AG04449 (cell line): ENCODE measurements at regions not wholly inside any gene's neighbourhood (a gene's known extent, or its start where the extent isn't known, plus 50 kb on each side); places are given as distances from the start of the nearest gene placed in this dataset.
A peak's percentile ranks its signal among the peaks of the same experiment; 100 is the strongest.

ENCODE experiments used
- CTCF ChIA-PET: fragments of 350-600 bp; formaldehyde crosslinking; extraction: SDS; loops from one replicate; lab custom pipeline; 2021; ENCODE audit warnings: antibody characterized with exemption; lab: Yijun Ruan, JAX
- POLR2A ChIA-PET: fragments of 400-600, 350-600 bp; formaldehyde crosslinking; extraction: SDS; loops from one replicate; lab custom pipeline; 2020; ENCODE audit warnings: antibody characterized with exemption, inconsistent platforms; lab: Yijun Ruan, JAX
- DNase-seq: peaks from one replicate; pipeline ENCODE4 v3.0.0-alpha.2; 2010; ENCODE audit warnings: low read depth, low spot score
- H3K4me3 ChIP-seq: 2 replicates; pipeline ENCODE4 v1.5.1; 2011; ENCODE audit warnings: low read depth, mild to moderate bottlenecking, control low read depth, low read length
- CTCF ChIP-seq: IDR thresholded peaks from one replicate; pipeline ENCODE4 v1.5.1; 2011; ENCODE audit warnings: mild to moderate bottlenecking, moderate library complexity, low read length, control low read depth, inconsistent platforms; ENCODE audit not compliant: insufficient read depth; ENCODE audit errors: missing control alignments

- peak; percentile 85 for DNase-seq
- TF ChIP-seq CTCF: no peak
- CTCF ChIA-PET: interaction anchor here (0.9 kb wide), 1 partner anchor 288 kb away, joined by 4 read pairs; no protein-coding TSS in a partner anchor
These were observed 363.5 kb upstream of the TNP1 start for GRCh38 chr2:217223222-217223930.

GRCh38 chr2:217222309-217222910, 362.5 kb upstream of the TNP1 start:
- no peak for DNase-seq
- POLR2A ChIA-PET: no interaction called here
- CTCF ChIA-PET: interaction anchor here (0.8 kb wide), 1 partner anchor 289 kb away, joined by 4 read pairs; no protein-coding TSS in a partner anchor

More at GRCh38 chr2:217223222-217223930, 363.5 kb upstream of the TNP1 start:
- POLR2A ChIA-PET: interaction anchor here (0.6 kb wide), 1 partner anchor 42 kb away, joined by 3 read pairs; no protein-coding TSS in a partner anchor
- no peak overlapping the region for H3K4me3 ChIP-seq

DNA sequence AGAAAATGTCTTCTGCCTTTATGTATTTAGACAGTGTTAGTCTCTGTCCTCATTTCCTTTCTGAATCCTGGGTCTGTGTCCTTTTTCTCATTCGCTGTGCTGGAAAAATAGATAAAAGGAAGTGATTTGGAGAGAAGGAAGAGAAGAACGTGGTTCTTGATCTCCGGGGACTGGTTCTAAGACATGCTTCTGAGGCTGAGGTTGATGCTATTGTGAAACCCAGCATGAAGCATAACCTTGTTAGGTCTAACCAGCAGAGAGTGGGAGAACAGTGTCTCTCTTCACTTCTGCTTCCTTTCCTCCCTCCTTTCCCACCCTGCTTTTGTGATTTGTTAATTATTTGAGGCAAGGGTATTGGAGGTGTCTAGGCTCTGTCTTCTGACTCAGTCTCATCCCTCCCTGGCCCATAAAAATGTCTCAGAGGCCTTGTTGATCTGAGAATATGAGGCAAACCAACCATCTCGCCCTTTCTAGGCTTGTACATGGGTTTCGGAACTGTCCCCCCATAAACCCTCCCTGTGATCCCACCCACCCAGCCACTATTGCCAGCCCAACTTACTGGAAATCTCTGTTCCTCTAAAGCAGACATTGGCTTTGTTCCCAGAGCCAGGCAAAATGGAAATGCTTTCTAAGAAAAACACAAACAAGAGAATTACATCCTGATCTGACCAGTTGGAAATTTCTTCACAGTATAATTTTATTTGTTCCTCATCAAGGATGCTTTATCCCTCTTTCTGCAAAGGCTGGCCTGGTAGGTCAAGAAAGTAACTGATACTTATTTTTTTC, 360.6 kb upstream of the TNP1 start:
- no peak overlapping the region for H3K4me3 ChIP-seq
- no peak for DNase-seq
- ChIA-PET POLR2A (interaction anchor here (1.0 kb wide), 1 partner anchor 115 kb away, joined by 5 read pairs; no protein-coding TSS in a partner anchor), CTCF (interaction anchor here (0.7 to 1.4 kb wide), 2 partner anchors 54 to 60 kb away, joined by 3 to 4 read pairs; no protein-coding TSS in a partner anchor)
- TF ChIP-seq CTCF: no peak

More at GRCh38 chr2:217222309-217222910, 362.5 kb upstream of the TNP1 start:
- TF ChIP-seq CTCF: no peak
- H3K4me3 ChIP-seq: no peak overlapping the region

DNA sequence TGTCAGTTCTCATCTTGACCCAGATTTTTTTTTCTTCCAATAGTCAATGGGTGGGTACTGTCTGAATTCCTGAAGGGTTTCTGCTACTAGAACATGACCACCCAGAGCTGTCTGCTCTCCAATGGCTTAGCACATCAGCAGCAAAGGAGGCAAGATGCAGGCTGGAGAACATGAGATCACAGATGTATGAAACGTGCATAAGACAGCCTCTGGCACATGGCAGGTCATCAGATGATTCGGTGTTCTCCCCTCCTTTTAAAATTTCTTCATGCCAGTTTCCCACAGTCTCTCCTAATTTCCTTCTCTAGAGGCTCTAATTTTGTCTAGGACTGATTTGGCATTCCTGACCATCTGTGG, 359.3 kb upstream of the TNP1 start:
- CTCF ChIA-PET: interaction anchor here (0.6 to 1.1 kb wide), 3 partner anchors 15 to 537 kb away, joined by 3 to 4 read pairs (median 3); no protein-coding TSS in a partner anchor
- H3K4me3 ChIP-seq: no peak overlapping the region
- no peak for DNase-seq
- POLR2A ChIA-PET: no interaction called here
- no peak for TF ChIP-seq CTCF

GRCh38 chr2:217218269-217219163, 358.7 kb upstream of the TNP1 start:
- POLR2A ChIA-PET: no interaction called here
- CTCF ChIA-PET: interaction anchor here (0.8 to 1.1 kb wide), 2 partner anchors 15 to 536 kb away, joined by 3 to 4 read pairs; no protein-coding TSS in a partner anchor
- no peak for TF ChIP-seq CTCF
- no peak overlapping the region for H3K4me3 ChIP-seq
- DNase-seq: no peak
